D721Med (cell line): ENCODE measurements at regions not wholly inside any gene's neighbourhood (a gene's known extent, or its start where the extent isn't known, plus 50 kb on each side); places are given as distances from the start of the nearest gene placed in this dataset.

Experiments
- DNase-seq: peaks from one replicate; pipeline ENCODE4 v3.0.0; 2011; ENCODE audit warnings: low spot score; ENCODE audit not compliant: insufficient read length
- FAIRE-seq: peaks from 2 replicates; lab custom pipeline; 2011; peaks lifted over from hg19 to GRCh38; lab: Jason Lieb, UNC
- CTCF ChIP-seq: IDR thresholded peaks from 2 replicates; pipeline ENCODE4 v1.5.1; 2012; ENCODE audit warnings: mild to moderate bottlenecking, control low read depth; ENCODE audit not compliant: insufficient read depth; ENCODE audit errors: missing control alignments

- DNase-seq (no peak), FAIRE-seq (no peak)
- TF ChIP-seq CTCF = no peak
These were observed 60.7 kb upstream of the HAND2 start for GRCh38 chr4:173590697-173591096.

- DNase-seq = no peak
- no peak for FAIRE-seq
- no peak for TF ChIP-seq CTCF
These were observed 56.0 kb upstream of the HAND2 start for GRCh38 chr4:173585876-173586572.

GRCh38 chr4:173584506-173584905, 54.5 kb upstream of the HAND2 start:
- FAIRE-seq (no peak), DNase-seq (no peak)
- no peak for TF ChIP-seq CTCF
